NCI-H2029 (cell line): ENCODE measurements at regions not wholly inside any gene's neighbourhood (a gene's known extent, or its start where the extent isn't known, plus 50 kb on each side); places are given as distances from the start of the nearest gene placed in this dataset.

ENCODE experiments used
- DNase-seq: peaks from one replicate; lab custom pipeline; 2025; lab: John Stamatoyannopoulos, UW

GRCh38 chr6:112725541-112726085 is 378.5 kb downstream of the RFPL4B start:
- DNase-seq: no peak

GRCh38 chr6:112735129-112735528 is 388.0 kb downstream of the RFPL4B start:
- no peak for DNase-seq

- no peak for DNase-seq
These were observed 392.6 kb downstream of the RFPL4B start for GRCh38 chr6:112739766-112740165.

GRCh38 chr6:112743323-112743722 is 396.2 kb downstream of the RFPL4B start:
- no peak for DNase-seq

GRCh38 chr6:112744827-112745226 is 397.7 kb downstream of the RFPL4B start:
- DNase-seq: no peak

GRCh38 chr6:112745765-112746164 is 398.6 kb downstream of the RFPL4B start:
- DNase-seq: no peak

- no peak for DNase-seq
These were observed 402.5 kb downstream of the RFPL4B start for GRCh38 chr6:112749673-112750072.

- DNase-seq: no peak
These were observed 405.2 kb downstream of the RFPL4B start for GRCh38 chr6:112752305-112752704.

- DNase-seq: no peak
These were observed 405.7 kb downstream of the RFPL4B start for GRCh38 chr6:112752791-112753190.

GRCh38 chr6:112760831-112761230 is 413.7 kb downstream of the RFPL4B start:
- no peak for DNase-seq

GRCh38 chr6:112761740-112762139 is 414.6 kb downstream of the RFPL4B start:
- no peak for DNase-seq

GRCh38 chr6:112764377-112764776 is 417.2 kb downstream of the RFPL4B start:
- DNase-seq: no peak

- no peak for DNase-seq
These were observed 423.2 kb downstream of the RFPL4B start for GRCh38 chr6:112770308-112770707.

- no peak for DNase-seq
These were observed 426.1 kb downstream of the RFPL4B start for GRCh38 chr6:112773187-112773586.

GRCh38 chr6:112774319-112774718 is 427.2 kb downstream of the RFPL4B start:
- no peak for DNase-seq

GRCh38 chr6:112780498-112781096 is 433.5 kb downstream of the RFPL4B start:
- peak; percentile 70 for DNase-seq

- DNase-seq: peak; percentile 7
These were observed 434.1 kb downstream of the RFPL4B start for GRCh38 chr6:112781241-112781640.

- DNase-seq: no peak
These were observed 438.3 kb downstream of the RFPL4B start for GRCh38 chr6:112785408-112785807.

GRCh38 chr6:112786801-112787200 is 439.7 kb downstream of the RFPL4B start:
- DNase-seq: no peak

GRCh38 chr6:112787371-112787770 is 440.2 kb downstream of the RFPL4B start:
- no peak for DNase-seq

- DNase-seq: no peak
These were observed 448.2 kb downstream of the RFPL4B start for GRCh38 chr6:112795316-112795715.

GRCh38 chr6:112796712-112797111 is 449.6 kb downstream of the RFPL4B start:
- DNase-seq: no peak

- no peak for DNase-seq
These were observed 452.8 kb downstream of the RFPL4B start for GRCh38 chr6:112799889-112800288.

GRCh38 chr6:112800439-112800838 is 453.3 kb downstream of the RFPL4B start:
- no peak for DNase-seq
